Lung (tissue), 11 donors: ENCODE measurements at regions not wholly inside any gene's neighbourhood (a gene's known extent, or its start where the extent isn't known, plus 50 kb on each side); places are given as distances from the start of the nearest gene placed in this dataset.

Experiments
- ATAC-seq: fragments of 200-7000 bp; cut with Tn5 transposase; one replicate; pipeline ENCODE4 v1.9.1; 2020; ENCODE audit warnings: moderate number of reproducible peaks; ENCODE audit not compliant: insufficient read depth, low FRiP score
- DNase-seq, 3 donors: peaks; one replicate each; pipeline ENCODE4 v3.0.0-alpha.2; 2013 to 2017
- H3K27ac ChIP-seq, 2 donors: one replicate each; pipeline ENCODE4 v1.5.1; 2013; ENCODE audit warnings: mild to moderate bottlenecking in 2 of 2, moderate library complexity in 2 of 2, control low read depth in 1 of 2, inconsistent platforms in 1 of 2, low read depth in 1 of 2, low read length in 1 of 2
- H3K27me3 ChIP-seq, 3 donors: one replicate each; pipeline ENCODE4 v1.5.1; 2013; ENCODE audit warnings: low read length in 2 of 3; ENCODE audit not compliant: control insufficient read depth in 3 of 3, insufficient read depth in 3 of 3
- H3K36me3 ChIP-seq, 4 donors: one replicate each; pipeline ENCODE4 v1.5.1; 2013; ENCODE audit warnings: low read length in 4 of 4, mild to moderate bottlenecking in 1 of 4, moderate library complexity in 1 of 4; ENCODE audit not compliant: control insufficient read depth in 4 of 4, insufficient read depth in 4 of 4
- H3K4me1 ChIP-seq, 5 donors: one replicate each; pipeline ENCODE4 v1.5.1; 2013; ENCODE audit warnings: low read length in 5 of 5, mild to moderate bottlenecking in 2 of 5, moderate library complexity in 1 of 5; ENCODE audit not compliant: control insufficient read depth in 5 of 5, insufficient read depth in 5 of 5
- H3K4me3 ChIP-seq: one replicate; pipeline ENCODE4 v1.5.1; 2013; ENCODE audit warnings: mild to moderate bottlenecking, control low read depth, moderate library complexity
- H3K9ac ChIP-seq, 2 donors: one replicate each; pipeline ENCODE4 v1.5.1; 2013; ENCODE audit warnings: low read length in 2 of 2, control low read depth in 1 of 2; ENCODE audit not compliant: insufficient read depth in 1 of 2
- H3K9me3 ChIP-seq, 4 donors: one replicate each; pipeline ENCODE4 v1.5.1; 2013; ENCODE audit warnings: low read length in 3 of 4, mild to moderate bottlenecking in 1 of 4, moderate library complexity in 1 of 4; ENCODE audit not compliant: control insufficient read depth in 4 of 4, insufficient read depth in 3 of 4
- WGBS, 2 donors: extraction: QIAGEN DNeasy Blood & Tissue Kit; methylation state at CpG; one replicate each; pipeline ENCODE4 v1.1.7; 2013; 5-methylcytosine and 5-hydroxymethylcytosine counted together
- TF ChIP-seq, protein P1 (sequence below): IDR thresholded peaks from 2 replicates; pipeline ENCODE4 v1.5.1; 2012; ENCODE audit warnings: mild to moderate bottlenecking; ENCODE audit errors: control extremely low read depth, extremely low read depth
- donor health status: control.
- donor health status: control.
- donor health status: Bipolar disorder and iron deficiency.
- donor health status: healthy.
- donor health status: DM: yes; HTN: yes; CAD: no.

DNA sequence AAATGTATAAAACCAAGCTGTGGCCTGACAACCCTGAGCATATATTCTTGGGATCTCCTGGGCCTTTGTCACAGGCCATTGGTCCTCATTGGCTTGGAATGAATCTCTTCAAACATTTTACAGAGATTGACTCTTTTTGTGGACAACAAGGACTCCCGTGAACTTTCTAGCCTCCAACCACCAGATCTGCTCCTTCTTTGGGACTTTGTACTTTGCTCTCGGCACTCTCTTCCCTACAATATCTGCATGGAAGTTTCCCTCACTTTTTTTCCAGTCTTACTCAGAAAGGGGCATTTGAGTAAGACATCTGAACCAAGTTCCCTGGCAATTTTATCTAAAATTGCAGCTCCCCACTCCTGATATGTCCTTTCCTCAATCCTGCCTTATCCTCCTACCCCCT, 158.8 kb downstream of the PHLDA1 start:
- TF ChIP-seq, protein P1, sequence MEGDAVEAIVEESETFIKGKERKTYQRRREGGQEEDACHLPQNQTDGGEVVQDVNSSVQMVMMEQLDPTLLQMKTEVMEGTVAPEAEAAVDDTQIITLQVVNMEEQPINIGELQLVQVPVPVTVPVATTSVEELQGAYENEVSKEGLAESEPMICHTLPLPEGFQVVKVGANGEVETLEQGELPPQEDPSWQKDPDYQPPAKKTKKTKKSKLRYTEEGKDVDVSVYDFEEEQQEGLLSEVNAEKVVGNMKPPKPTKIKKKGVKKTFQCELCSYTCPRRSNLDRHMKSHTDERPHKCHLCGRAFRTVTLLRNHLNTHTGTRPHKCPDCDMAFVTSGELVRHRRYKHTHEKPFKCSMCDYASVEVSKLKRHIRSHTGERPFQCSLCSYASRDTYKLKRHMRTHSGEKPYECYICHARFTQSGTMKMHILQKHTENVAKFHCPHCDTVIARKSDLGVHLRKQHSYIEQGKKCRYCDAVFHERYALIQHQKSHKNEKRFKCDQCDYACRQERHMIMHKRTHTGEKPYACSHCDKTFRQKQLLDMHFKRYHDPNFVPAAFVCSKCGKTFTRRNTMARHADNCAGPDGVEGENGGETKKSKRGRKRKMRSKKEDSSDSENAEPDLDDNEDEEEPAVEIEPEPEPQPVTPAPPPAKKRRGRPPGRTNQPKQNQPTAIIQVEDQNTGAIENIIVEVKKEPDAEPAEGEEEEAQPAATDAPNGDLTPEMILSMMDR: no peak
- 97% methylated on average over 2 of the region's 2 CpGs for WGBS, 2 donors
- Histone ChIP-seq H3K9me3 (no peaks in the 10 kb centered on the region), H3K4me3 (no peak overlapping the region), H3K27me3 (no peaks in the 10 kb centered on the region), H3K36me3 (no peaks in the 10 kb centered on the region), H3K27ac (no peak overlapping the region), H3K4me1 (peaks cover 0 to 9% (median 1%) of the 10 kb centered on the region in 5 donors), H3K9ac (no peak overlapping the region)
- DNase-seq (no peak), ATAC-seq (no peak)

DNA sequence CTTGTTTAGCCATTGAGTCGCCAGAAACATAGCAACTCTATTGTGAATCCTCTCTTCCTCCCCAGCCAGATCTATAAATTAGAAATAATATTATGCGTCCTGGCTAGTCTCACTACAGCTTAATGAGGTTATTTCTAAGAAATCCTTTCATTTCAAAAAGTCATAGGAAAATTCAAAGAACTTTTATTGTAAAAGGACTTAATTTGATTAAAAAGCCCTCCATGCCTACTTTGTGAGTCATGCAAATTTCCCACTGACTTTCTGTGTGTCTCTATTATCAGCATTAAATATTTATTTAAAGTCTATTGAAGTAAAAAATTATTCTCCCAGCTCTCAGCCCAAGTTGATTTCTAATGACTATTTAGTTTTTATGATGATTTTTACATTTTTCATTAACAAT, 160.7 kb downstream of the PHLDA1 start:
- H3K9ac ChIP-seq: no peak overlapping the region
- ATAC-seq: no peak
- TF ChIP-seq, protein P1: no peak
- H3K27ac ChIP-seq: no peak overlapping the region
- 88 to 91% methylated on average over 2 of the region's 2 CpGs for WGBS, 2 donors
- no peaks in the 10 kb centered on the region for H3K27me3 ChIP-seq
- no peaks in the 10 kb centered on the region for H3K36me3 ChIP-seq
- DNase-seq: no peak
- no peaks in the 10 kb centered on the region for H3K9me3 ChIP-seq
- peaks cover 0 to 1% (median 0%) of the 10 kb centered on the region in 5 donors for H3K4me1 ChIP-seq
- H3K4me3 ChIP-seq: no peak overlapping the region

DNA sequence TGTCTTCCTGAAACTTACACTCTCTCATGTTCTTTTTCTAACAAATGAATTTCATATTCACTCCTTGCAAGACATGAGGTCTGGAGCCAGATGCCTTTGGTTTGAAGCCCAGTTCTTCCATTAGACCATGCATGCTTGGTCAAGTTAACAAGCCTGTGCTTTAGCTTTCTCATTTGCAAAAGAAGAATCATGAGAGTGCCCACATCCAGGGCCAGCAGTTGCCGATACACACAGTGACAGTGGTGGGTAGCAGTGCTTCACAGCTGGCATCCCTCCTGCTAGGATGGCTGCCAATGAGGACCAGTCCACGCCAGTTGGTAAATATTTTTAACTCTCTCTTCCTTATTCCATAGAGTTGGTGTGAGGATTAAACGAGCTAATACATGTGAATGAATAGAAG, 163.1 kb downstream of the PHLDA1 start:
- Histone ChIP-seq H3K9ac (no peak overlapping the region), H3K27me3 (no peaks in the 10 kb centered on the region), H3K4me3 (no peak overlapping the region), H3K27ac (no peak overlapping the region), H3K9me3 (no peaks in the 10 kb centered on the region), H3K4me1 (peaks cover 0 to 1% (median 0%) of the 10 kb centered on the region in 5 donors), H3K36me3 (no peaks in the 10 kb centered on the region)
- DNase-seq (no peak), ATAC-seq (no peak)
- WGBS, 2 donors: 73 to 91% methylated on average over 3 of the region's 3 CpGs
- TF ChIP-seq, protein P1: no peak

DNA sequence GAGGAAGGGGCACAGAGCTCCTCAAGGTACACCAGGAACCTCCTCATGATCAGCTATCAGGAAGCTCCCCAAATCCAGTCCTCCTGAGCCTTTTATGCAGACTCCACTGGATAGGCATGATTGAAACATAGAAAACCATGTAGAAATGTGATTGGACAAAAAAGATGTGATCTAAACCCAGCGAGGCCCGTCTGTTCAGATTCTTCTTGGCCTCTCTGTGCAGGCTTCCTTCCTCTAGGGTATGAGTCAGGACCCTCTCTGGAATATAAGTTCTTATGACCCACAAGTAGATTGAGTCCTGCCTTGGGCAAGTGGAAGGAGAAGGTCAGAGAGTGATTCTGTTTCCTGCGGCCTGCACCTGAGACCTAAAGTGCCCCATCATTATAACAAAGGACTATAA, 166.3 kb downstream of the PHLDA1 start:
- WGBS, 2 donors: 94 to 97% methylated on average over 3 of the region's 3 CpGs
- TF ChIP-seq, protein P1: no peak
- no peak overlapping the region for H3K9ac ChIP-seq
- H3K27me3 ChIP-seq: no peaks in the 10 kb centered on the region
- no peaks in the 10 kb centered on the region for H3K4me1 ChIP-seq
- H3K36me3 ChIP-seq: no peaks in the 10 kb centered on the region
- DNase-seq (no peak), ATAC-seq (no peak)
- no peak overlapping the region for H3K4me3 ChIP-seq
- no peaks in the 10 kb centered on the region for H3K9me3 ChIP-seq
- no peak overlapping the region for H3K27ac ChIP-seq
